ENCODE measurements at regions not wholly inside any gene's neighbourhood (a gene's known extent, or its start where the extent isn't known, plus 50 kb on each side); places are given as distances from the start of the nearest gene placed in this dataset.

GRCh38 chr6:45737331-45738056 is 278.2 kb downstream of the CLIC5 start:
- no peak for DNase-seq

GRCh38 chr6:45736134-45736533 is 279.5 kb downstream of the CLIC5 start:
- no peak for DNase-seq

GRCh38 chr6:45732731-45733130 is 282.9 kb downstream of the CLIC5 start:
- no peak for DNase-seq

GRCh38 chr6:45730232-45730631 is 285.4 kb downstream of the CLIC5 start:
- no peak for DNase-seq

- DNase-seq = no peak
Observed at GRCh38 chr6:45728674-45729073, 287.0 kb downstream of the CLIC5 start.

GRCh38 chr6:45727819-45728449 is 287.7 kb downstream of the CLIC5 start:
- DNase-seq = no peak

- DNase-seq = no peak
Observed at GRCh38 chr6:45727228-45727627, 288.4 kb downstream of the CLIC5 start.

- DNase-seq = no peak
Observed at GRCh38 chr6:45726444-45726843, 289.2 kb downstream of the CLIC5 start.

GRCh38 chr6:45724511-45724910 is 291.1 kb downstream of the CLIC5 start:
- DNase-seq = peak; percentile 16

GRCh38 chr6:45724027-45724426 is 291.6 kb downstream of the CLIC5 start:
- DNase-seq = no peak

GRCh38 chr6:45722876-45723275 is 292.8 kb downstream of the CLIC5 start:
- no peak for DNase-seq

GRCh38 chr6:45721665-45722064 is 294.0 kb downstream of the CLIC5 start:
- no peak for DNase-seq

- DNase-seq = no peak
Observed at GRCh38 chr6:45718871-45719270, 296.8 kb downstream of the CLIC5 start.

GRCh38 chr6:45718131-45718530 is 297.5 kb downstream of the CLIC5 start:
- DNase-seq = no peak

GRCh38 chr6:45717715-45718114 is 297.9 kb downstream of the CLIC5 start:
- no peak for DNase-seq

GRCh38 chr6:45717027-45717426 is 298.6 kb downstream of the CLIC5 start:
- no peak for DNase-seq

- DNase-seq = no peak
Observed at GRCh38 chr6:45715508-45715803, 300.2 kb downstream of the CLIC5 start.

GRCh38 chr6:45714741-45715507 is 300.7 kb downstream of the CLIC5 start:
- DNase-seq = no peak

- DNase-seq = no peak
Observed at GRCh38 chr6:45714006-45714730, 301.5 kb downstream of the CLIC5 start.
